ENCODE measurements at regions not wholly inside any gene's neighbourhood (a gene's known extent, or its start where the extent isn't known, plus 50 kb on each side); places are given as distances from the start of the nearest gene placed in this dataset.

- no peak overlapping the region for H3K4me3 ChIP-seq (ENCODE audit: low read length in 3 of 3)
- intact Hi-C loops (cut with DNase I): no loop called here
- H3K36me3 ChIP-seq (ENCODE audit: control insufficient read depth in 2 of 3, insufficient read depth in 3 of 3, low read length in 3 of 3): no peaks in the 10 kb centered on the region
- TF ChIP-seq CTCF (IDR thresholded peaks at IDR 0.05; ENCODE audit: borderline replicate concordance, extremely low read depth, insufficient read depth): no peak
- no peaks in the 10 kb centered on the region for H3K9me3 ChIP-seq (ENCODE audit: control insufficient read depth in 2 of 3, insufficient read depth in 1 of 3, low read length in 3 of 3)
- H3K4me1 ChIP-seq (ENCODE audit: control insufficient read depth in 2 of 3, insufficient read depth in 2 of 3, low read depth in 1 of 3, low read length in 3 of 3): no peaks in the 10 kb centered on the region
- DNase-seq: no peak
- H3K27ac ChIP-seq (ENCODE audit: low read depth in 2 of 2, low read length in 2 of 2): no peak overlapping the region
- no peak overlapping the region for H3K9ac ChIP-seq (ENCODE audit: low read length in 3 of 3)
- FAIRE-seq: no peak
- no peaks in the 10 kb centered on the region for H3K27me3 ChIP-seq (ENCODE audit: control insufficient read depth, insufficient read depth, low read length)
These were observed 575.9 kb downstream of the IRS1 start for GRCh38 chr2:226223704-226224103.

- FAIRE-seq: no peak
- Histone ChIP-seq H3K4me3 (ENCODE audit: low read length in 3 of 3) (no peak overlapping the region), H3K9me3 (ENCODE audit: control insufficient read depth in 2 of 3, insufficient read depth in 1 of 3, low read length in 3 of 3) (no peaks in the 10 kb centered on the region), H3K4me1 (ENCODE audit: control insufficient read depth in 2 of 3, insufficient read depth in 2 of 3, low read depth in 1 of 3, low read length in 3 of 3) (no peaks in the 10 kb centered on the region), H3K27me3 (ENCODE audit: control insufficient read depth, insufficient read depth, low read length) (no peaks in the 10 kb centered on the region), H3K9ac (ENCODE audit: low read length in 3 of 3) (no peak overlapping the region), H3K36me3 (ENCODE audit: control insufficient read depth in 2 of 3, insufficient read depth in 3 of 3, low read length in 3 of 3) (no peaks in the 10 kb centered on the region), H3K27ac (ENCODE audit: low read depth in 2 of 2, low read length in 2 of 2) (no peak overlapping the region)
- intact Hi-C loops (cut with DNase I): no loop called here
- DNase-seq: no peak
- TF ChIP-seq CTCF (IDR thresholded peaks at IDR 0.05; ENCODE audit: borderline replicate concordance, extremely low read depth, insufficient read depth): no peak
These were observed 579.1 kb downstream of the IRS1 start for GRCh38 chr2:226220511-226220910.

- Histone ChIP-seq H3K27me3 (ENCODE audit: control insufficient read depth, insufficient read depth, low read length) (no peaks in the 10 kb centered on the region), H3K4me1 (ENCODE audit: control insufficient read depth in 2 of 3, insufficient read depth in 2 of 3, low read depth in 1 of 3, low read length in 3 of 3) (no peaks in the 10 kb centered on the region), H3K27ac (ENCODE audit: low read depth in 2 of 2, low read length in 2 of 2) (no peak overlapping the region), H3K9ac (ENCODE audit: low read length in 3 of 3) (no peak overlapping the region), H3K4me3 (ENCODE audit: low read length in 3 of 3) (no peak overlapping the region), H3K36me3 (ENCODE audit: control insufficient read depth in 2 of 3, insufficient read depth in 3 of 3, low read length in 3 of 3) (no peaks in the 10 kb centered on the region), H3K9me3 (ENCODE audit: control insufficient read depth in 2 of 3, insufficient read depth in 1 of 3, low read length in 3 of 3) (no peaks in the 10 kb centered on the region)
- TF ChIP-seq CTCF (IDR thresholded peaks at IDR 0.05; ENCODE audit: borderline replicate concordance, extremely low read depth, insufficient read depth): no peak
- intact Hi-C loops (cut with DNase I): no loop called here
- no peak for DNase-seq
- no peak for FAIRE-seq
These were observed 582.4 kb downstream of the IRS1 start for GRCh38 chr2:226217191-226217590.

DNA sequence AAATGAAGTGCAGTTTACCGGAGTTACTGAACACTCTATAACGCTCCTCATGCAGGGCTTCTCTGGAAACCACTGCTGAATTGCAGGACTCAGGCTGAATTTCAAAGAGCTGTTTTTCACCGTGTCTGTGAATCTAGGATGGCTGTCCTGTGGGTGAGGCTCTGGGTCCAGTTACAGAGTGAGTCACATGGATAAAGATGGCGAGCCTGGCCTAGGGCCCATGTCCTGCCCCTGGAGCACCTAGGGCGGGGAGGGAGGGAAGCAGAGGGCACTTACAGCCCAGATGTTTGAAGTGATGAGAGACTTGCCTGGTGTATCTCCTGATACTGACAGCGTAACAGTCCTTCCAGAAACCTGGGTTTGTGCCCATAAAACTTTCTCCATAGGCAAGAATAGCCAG, 583.0 kb downstream of the IRS1 start:
- Histone ChIP-seq H3K9ac (ENCODE audit: low read length in 3 of 3) (no peak overlapping the region), H3K9me3 (ENCODE audit: control insufficient read depth in 2 of 3, insufficient read depth in 1 of 3, low read length in 3 of 3) (no peaks in the 10 kb centered on the region), H3K4me1 (ENCODE audit: control insufficient read depth in 2 of 3, insufficient read depth in 2 of 3, low read depth in 1 of 3, low read length in 3 of 3) (no peaks in the 10 kb centered on the region), H3K27ac (ENCODE audit: low read depth in 2 of 2, low read length in 2 of 2) (no peak overlapping the region), H3K4me3 (ENCODE audit: low read length in 3 of 3) (no peak overlapping the region), H3K27me3 (ENCODE audit: control insufficient read depth, insufficient read depth, low read length) (no peaks in the 10 kb centered on the region), H3K36me3 (ENCODE audit: control insufficient read depth in 2 of 3, insufficient read depth in 3 of 3, low read length in 3 of 3) (no peaks in the 10 kb centered on the region)
- intact Hi-C loops (cut with DNase I): no loop called here
- no peak for TF ChIP-seq CTCF (IDR thresholded peaks at IDR 0.05; ENCODE audit: borderline replicate concordance, extremely low read depth, insufficient read depth)
- no peak for FAIRE-seq
- DNase-seq: no peak
